Neural cell (in vitro differentiated cells): ENCODE measurements at regions not wholly inside any gene's neighbourhood (a gene's known extent, or its start where the extent isn't known, plus 50 kb on each side); places are given as distances from the start of the nearest gene placed in this dataset.

ENCODE experiments used
- CTCF ChIP-seq: fragments of 450-650 bp; IDR thresholded peaks from 2 replicates; pipeline ENCODE4 v1.5.1; 2014; ENCODE audit warnings: antibody characterized with exemption, mild to moderate bottlenecking, moderate library complexity; ENCODE audit not compliant: poor library complexity, severe bottlenecking
- EZH2 ChIP-seq: fragments of 200-600, 300-800 bp; shearing (Covaris generic), sonication (generic); IDR thresholded peaks from 2 replicates; pipeline ENCODE4 v1.6.1; 2014; ENCODE audit warnings: antibody characterized with exemption, low read length, borderline replicate concordance, mild to moderate bottlenecking; ENCODE audit not compliant: insufficient read depth, poor library complexity, severe bottlenecking
- MXI1 ChIP-seq: fragments of 450-650 bp; conservative IDR thresholded peaks from 2 replicates; pipeline ENCODE4 v1.6.1; 2014; ENCODE audit warnings: antibody characterized with exemption, mild to moderate bottlenecking; ENCODE audit not compliant: poor library complexity, severe bottlenecking
- POLR2AphosphoS5 ChIP-seq: IDR thresholded peaks from 2 replicates; pipeline ENCODE4 v1.6.1; 2012
- RAD21 ChIP-seq: fragments of 450-650 bp; conservative IDR thresholded peaks from 2 replicates; pipeline ENCODE4 v1.6.1; 2014; ENCODE audit warnings: antibody characterized with exemption, mild to moderate bottlenecking, moderate library complexity
- SMC3 ChIP-seq: fragments of 450-650 bp; conservative IDR thresholded peaks from 2 replicates; pipeline ENCODE4 v1.6.1; 2014; ENCODE audit warnings: antibody characterized with exemption, mild to moderate bottlenecking, moderate library complexity; ENCODE audit not compliant: poor library complexity
- TAF1 ChIP-seq: IDR thresholded peaks from 2 replicates; pipeline ENCODE4 v1.6.1; 2012; ENCODE audit warnings: low read depth
- TF ChIP-seq, protein P1 (sequence below): IDR thresholded peaks from 2 replicates; pipeline ENCODE4 v1.6.1; 2012; ENCODE audit warnings: borderline replicate concordance

GRCh38 chrX:26631385-26631784 is 415.4 kb downstream of the MAGEB5 start:
- TF ChIP-seq TAF1: no peak
- TF ChIP-seq CTCF: no peak
- no peak for TF ChIP-seq MXI1
- TF ChIP-seq POLR2AphosphoS5: no peak
- TF ChIP-seq RAD21: no peak
- no peak for TF ChIP-seq EZH2
- no peak for TF ChIP-seq SMC3
- TF ChIP-seq, protein P1, sequence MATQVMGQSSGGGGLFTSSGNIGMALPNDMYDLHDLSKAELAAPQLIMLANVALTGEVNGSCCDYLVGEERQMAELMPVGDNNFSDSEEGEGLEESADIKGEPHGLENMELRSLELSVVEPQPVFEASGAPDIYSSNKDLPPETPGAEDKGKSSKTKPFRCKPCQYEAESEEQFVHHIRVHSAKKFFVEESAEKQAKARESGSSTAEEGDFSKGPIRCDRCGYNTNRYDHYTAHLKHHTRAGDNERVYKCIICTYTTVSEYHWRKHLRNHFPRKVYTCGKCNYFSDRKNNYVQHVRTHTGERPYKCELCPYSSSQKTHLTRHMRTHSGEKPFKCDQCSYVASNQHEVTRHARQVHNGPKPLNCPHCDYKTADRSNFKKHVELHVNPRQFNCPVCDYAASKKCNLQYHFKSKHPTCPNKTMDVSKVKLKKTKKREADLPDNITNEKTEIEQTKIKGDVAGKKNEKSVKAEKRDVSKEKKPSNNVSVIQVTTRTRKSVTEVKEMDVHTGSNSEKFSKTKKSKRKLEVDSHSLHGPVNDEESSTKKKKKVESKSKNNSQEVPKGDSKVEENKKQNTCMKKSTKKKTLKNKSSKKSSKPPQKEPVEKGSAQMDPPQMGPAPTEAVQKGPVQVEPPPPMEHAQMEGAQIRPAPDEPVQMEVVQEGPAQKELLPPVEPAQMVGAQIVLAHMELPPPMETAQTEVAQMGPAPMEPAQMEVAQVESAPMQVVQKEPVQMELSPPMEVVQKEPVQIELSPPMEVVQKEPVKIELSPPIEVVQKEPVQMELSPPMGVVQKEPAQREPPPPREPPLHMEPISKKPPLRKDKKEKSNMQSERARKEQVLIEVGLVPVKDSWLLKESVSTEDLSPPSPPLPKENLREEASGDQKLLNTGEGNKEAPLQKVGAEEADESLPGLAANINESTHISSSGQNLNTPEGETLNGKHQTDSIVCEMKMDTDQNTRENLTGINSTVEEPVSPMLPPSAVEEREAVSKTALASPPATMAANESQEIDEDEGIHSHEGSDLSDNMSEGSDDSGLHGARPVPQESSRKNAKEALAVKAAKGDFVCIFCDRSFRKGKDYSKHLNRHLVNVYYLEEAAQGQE: no peak
